ENCODE measurements at regions not wholly inside any gene's neighbourhood (a gene's known extent, or its start where the extent isn't known, plus 50 kb on each side); places are given as distances from the start of the nearest gene placed in this dataset.
"Not testable (repeated sequence)": the region's sequence is repeated elsewhere in the genome, so short reads cannot be mapped to it uniquely, and the experiment has no call there.

DNA sequence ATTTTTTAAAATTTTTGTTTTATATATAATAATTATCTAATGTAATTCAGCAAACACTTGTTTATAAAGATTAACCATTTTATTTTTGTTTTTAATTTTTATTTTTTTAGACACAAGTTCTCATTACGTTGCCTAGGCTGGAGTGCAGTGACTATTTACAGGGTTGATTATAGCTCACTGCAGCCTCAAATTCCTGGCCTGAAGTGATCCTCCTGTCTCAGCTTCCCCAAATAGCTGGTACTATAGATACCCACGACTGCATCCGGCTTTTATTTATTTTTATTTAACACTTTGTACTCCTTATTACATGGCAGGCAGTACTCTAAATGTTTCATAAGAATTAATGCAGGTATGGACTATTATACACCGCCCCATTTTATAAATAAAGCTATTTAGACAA lies 288.7 kb downstream of the MDFIC start:
- DNase-seq (ENCODE audit: low spot score): no peak

- no peak for DNase-seq (ENCODE audit: low spot score)
Observed at GRCh38 chr7:115208710-115209560, 287.0 kb downstream of the MDFIC start.

DNA sequence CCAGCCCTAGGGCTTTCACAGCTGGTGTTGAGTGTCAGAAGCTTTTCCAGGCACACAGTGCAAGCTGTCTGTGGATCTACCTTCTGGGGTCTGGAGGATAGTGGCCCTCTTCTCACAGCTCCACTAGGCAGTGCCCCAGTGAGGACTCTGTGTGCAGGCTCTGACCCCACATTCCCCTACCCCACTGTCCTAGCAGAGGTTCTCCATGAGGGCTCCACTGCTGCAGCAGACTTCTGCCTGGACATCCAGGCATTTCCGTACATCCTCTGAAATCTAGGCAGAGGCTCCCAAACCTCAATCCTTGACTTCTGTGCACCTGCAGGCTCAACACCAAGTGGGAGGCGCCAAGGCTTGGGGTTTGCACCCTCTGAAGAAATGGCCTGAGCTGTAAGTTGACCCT lies 284.5 kb downstream of the MDFIC start:
- not testable (repeated sequence) for DNase-seq (ENCODE audit: low spot score)

GRCh38 chr7:115198143-115198542 lies 276.2 kb downstream of the MDFIC start:
- no peak for DNase-seq (ENCODE audit: low spot score)

DNA sequence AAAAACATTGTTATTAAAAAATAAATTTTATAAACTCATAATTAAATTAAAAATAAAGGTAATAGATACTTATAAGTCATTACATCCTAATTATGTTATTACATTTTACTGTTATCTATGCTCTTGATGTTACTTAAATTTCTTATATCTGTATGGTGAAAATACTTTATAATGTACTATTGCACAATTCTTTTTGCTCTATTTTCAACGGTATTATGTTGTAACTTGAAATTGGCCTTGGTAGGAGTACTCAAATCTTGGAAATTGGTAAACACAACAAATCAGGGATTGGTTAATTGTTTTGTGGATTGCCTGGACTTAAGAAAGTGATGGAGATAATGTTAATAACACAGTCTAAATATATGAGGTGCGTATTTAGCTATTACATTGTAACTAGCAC lies 273.3 kb downstream of the MDFIC start:
- DNase-seq (ENCODE audit: low spot score): no peak

- no peak for DNase-seq (ENCODE audit: low spot score)
Observed at GRCh38 chr7:115191526-115191925, 269.6 kb downstream of the MDFIC start.

DNA sequence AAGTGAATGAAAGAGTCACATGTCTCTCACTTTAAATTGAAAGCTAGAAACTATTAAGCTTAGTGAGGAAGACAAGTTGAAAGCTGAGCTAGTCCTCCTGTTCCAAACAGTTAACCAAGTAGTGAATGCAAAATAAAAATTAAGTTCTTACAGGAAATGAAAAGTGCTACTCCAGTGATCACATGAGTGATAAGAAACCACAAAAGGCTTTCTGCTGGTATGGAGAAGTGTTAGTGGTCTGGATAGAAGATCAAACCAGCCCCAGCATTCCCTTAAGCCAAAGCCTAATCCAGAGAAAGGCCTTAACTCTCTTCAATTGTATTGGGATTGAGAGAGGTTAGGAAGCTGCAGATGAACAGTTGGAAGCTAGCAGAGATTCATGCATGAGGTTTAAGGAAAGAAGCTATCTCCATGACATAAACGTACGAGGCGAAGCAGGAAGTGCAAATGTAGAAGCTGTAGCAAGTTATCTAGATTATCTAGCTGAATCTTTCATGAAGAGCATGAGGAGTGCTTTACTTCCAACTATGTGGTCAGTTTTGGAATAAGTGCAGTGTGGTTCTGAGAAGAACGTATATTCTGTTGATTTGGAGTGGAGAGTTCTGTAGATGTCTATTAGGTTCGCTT lies 261.6 kb downstream of the MDFIC start:
- no peak for DNase-seq (ENCODE audit: low spot score)

- DNase-seq (ENCODE audit: low spot score): no peak
Observed at GRCh38 chr7:115178835-115179234, 256.9 kb downstream of the MDFIC start.

DNA sequence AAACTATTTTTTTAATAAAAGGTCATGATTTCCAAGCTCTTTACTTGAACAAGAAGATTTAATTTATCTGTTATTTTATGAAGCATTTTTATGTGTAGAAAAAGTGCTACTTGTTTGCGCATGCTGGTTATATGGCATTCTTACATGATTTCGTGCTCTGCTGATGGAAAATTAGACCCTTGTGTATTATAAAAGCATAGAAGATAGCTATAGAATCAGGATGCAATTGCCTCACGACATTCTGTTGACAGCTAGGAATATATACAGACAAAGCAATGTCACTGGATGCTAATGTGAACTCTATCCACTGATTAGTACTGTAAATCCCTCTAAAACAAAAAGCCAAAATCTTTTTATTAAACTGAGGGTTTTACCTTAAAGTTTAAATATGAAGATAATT lies 255.9 kb downstream of the MDFIC start:
- no peak for DNase-seq (ENCODE audit: low spot score)

GRCh38 chr7:115177103-115177502 lies 255.2 kb downstream of the MDFIC start:
- DNase-seq (ENCODE audit: low spot score): no peak

DNA sequence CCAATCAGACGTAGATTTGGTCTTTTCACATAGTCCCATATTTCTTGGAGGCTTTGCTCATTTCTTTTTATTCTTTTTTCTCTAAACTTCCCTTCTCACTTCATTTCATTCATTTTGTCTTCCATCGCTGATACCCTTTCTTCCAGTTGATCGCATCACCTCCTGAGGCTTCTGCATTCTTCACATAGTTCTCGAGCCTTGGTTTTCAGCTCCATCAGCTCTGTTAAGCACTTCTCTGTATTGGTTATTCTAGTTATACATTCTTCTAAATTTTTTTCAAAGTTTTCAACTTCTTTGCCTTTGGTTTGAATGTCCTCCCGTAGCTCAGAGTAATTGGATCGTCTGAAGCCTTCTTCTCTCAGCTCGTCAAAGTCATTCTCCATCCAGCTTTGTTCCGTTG lies 250.5 kb downstream of the MDFIC start:
- not testable (repeated sequence) for DNase-seq (ENCODE audit: low spot score)

DNA sequence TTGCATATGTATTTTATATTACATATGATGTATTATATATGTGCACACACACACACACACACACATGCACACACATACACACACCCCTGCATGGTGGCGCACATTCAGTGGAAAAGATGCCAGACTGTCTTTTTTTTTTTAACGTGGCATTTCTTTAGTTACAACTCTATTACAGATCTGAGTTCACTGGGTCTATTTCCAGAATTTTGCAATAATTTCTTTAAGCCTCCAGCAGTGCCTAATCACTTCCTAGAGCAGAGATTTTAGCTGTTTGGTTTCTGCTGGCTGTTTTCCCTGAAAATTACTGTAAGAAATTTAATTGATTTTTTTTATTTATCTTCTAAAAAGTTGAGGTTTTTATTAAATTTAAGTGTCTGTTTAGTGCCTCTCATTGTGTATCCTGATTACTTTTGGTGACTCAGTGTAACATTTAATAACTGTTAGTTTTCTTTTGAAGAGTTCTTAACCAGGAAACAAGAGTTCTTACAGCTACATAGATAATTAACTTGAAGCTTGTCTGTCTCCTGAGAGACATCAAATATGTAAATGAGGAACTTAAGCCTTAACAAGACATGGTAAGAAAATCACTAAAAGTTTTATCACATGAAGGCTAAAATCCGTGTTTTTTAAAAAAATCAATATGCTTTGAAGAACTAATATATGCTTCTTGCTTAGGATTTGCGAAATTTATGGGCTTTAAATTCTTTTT lies 232.0 kb downstream of the MDFIC start:
- no peak for DNase-seq (ENCODE audit: low spot score)

DNA sequence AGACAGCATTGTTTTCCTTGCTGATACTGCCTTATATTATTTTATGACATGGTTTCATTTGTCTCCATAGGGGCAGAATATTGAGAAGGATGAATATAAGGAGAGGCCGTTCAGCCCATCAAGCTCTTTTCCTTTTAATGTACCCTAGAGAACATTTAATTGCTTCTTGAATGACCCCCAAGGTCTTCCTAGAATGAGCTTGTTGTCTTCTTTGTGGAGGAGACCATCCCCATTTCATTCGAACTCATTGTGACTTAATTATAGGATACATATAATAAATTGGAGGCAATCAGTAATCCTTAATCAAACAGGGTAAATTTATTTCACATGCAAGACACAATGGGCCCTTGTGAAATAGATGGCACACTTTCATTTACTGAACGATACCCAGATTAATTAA lies 231.3 kb downstream of the MDFIC start:
- no peak for DNase-seq (ENCODE audit: low spot score)

- DNase-seq (ENCODE audit: low spot score): no peak
Observed at GRCh38 chr7:115146148-115146547, 224.3 kb downstream of the MDFIC start.

GRCh38 chr7:115145512-115145911 lies 223.6 kb downstream of the MDFIC start:
- no peak for DNase-seq (ENCODE audit: low spot score)

DNA sequence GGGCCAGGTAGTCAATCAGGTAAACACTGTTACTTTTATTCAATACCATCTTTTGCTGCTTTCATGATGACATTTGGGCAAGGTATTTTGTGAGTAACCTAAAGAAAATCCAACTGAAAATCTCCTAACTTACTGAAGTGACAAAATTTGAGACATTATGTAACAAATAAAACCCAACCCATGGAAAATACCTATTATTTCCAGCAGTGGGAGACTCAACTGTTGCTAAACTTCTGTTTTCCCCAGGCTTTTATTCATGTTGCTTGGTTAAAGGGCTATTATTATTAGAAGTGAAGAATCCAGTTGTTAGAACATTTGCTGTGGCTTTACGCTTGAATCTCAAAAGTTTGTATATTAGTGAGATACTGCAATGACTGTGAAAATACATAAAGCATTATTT lies 215.9 kb downstream of the MDFIC start:
- DNase-seq (ENCODE audit: low spot score): no peak

GRCh38 chr7:115136796-115137443 lies 215.0 kb downstream of the MDFIC start:
- no peak for DNase-seq (ENCODE audit: low spot score)

- DNase-seq (ENCODE audit: low spot score): no peak
Observed at GRCh38 chr7:115135769-115136410, 214.0 kb downstream of the MDFIC start.

- no peak for DNase-seq (ENCODE audit: low spot score)
Observed at GRCh38 chr7:115135146-115135545, 213.3 kb downstream of the MDFIC start.

- no peak for DNase-seq (ENCODE audit: low spot score)
Observed at GRCh38 chr7:115133248-115133647, 211.4 kb downstream of the MDFIC start.

GRCh38 chr7:115132096-115132495 lies 210.2 kb downstream of the MDFIC start:
- DNase-seq (ENCODE audit: low spot score): no peak

DNA sequence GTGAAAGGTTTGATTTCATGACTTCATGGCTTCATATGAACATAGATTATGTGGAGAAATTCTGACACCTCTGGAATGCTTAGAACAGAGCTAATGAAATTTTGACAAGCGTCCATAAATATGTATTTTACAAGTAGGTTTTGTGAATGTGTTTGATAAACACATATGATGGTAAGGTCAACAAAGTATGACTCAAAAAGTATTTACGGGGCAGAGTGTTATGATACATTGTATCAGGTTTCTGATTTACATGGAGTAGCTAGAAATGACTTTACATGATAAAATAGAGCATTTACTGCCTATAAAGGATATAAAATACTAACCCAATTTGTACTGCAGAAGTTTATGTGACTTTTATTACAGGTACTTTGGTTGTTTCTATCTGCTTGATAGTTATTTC lies 206.3 kb downstream of the MDFIC start:
- DNase-seq (ENCODE audit: low spot score): no peak

All from germinal center (tissue), 1 donor.